DOHH2 (cell line): ENCODE measurements at regions not wholly inside any gene's neighbourhood (a gene's known extent, or its start where the extent isn't known, plus 50 kb on each side); places are given as distances from the start of the nearest gene placed in this dataset.

Source experiments
- H3F3A ChIP-seq: fragments of 200-600 bp; sonication (generic), shearing (Covaris generic); 2 replicates; pipeline ENCODE4 v1.6.0; 2016; ENCODE audit warnings: antibody characterized with exemption, mild to moderate bottlenecking; ENCODE audit not compliant: control insufficient read depth, insufficient read depth
- H3K27ac ChIP-seq: fragments of 200-600 bp; sonication (generic); 2 replicates; pipeline ENCODE4 v1.5.1; 2014; ENCODE audit warnings: low read depth, mild to moderate bottlenecking, low read length, moderate library complexity
- H3K27me3 ChIP-seq: fragments of 200-600 bp; sonication (generic); 2 replicates; pipeline ENCODE4 v1.6.1; 2014; ENCODE audit warnings: mild to moderate bottlenecking, low read length, mixed read lengths; ENCODE audit not compliant: control insufficient read depth
- H3K36me3 ChIP-seq: fragments of 200-600 bp; sonication (generic); 2 replicates; pipeline ENCODE4 v1.6.1; 2014; ENCODE audit warnings: mild to moderate bottlenecking, low read length, moderate library complexity, mixed read lengths; ENCODE audit not compliant: control insufficient read depth
- H3K4me1 ChIP-seq: fragments of 200-600 bp; sonication (generic); 2 replicates; pipeline ENCODE4 v1.6.1; 2014; ENCODE audit warnings: mild to moderate bottlenecking, low read length, mixed read lengths; ENCODE audit not compliant: control insufficient read depth
- H3K4me2 ChIP-seq: fragments of 200-600 bp; sonication (generic); 2 replicates; pipeline ENCODE4 v1.6.0; 2014; ENCODE audit warnings: mild to moderate bottlenecking, low read length, moderate library complexity
- H3K4me3 ChIP-seq: fragments of 200-600 bp; sonication (generic); 2 replicates; pipeline ENCODE4 v1.5.1; 2014; ENCODE audit warnings: mild to moderate bottlenecking, low read length, mixed read lengths
- H3K79me2 ChIP-seq: fragments of 200-600 bp; sonication (generic); 2 replicates; pipeline ENCODE4 v1.6.1; 2014; ENCODE audit warnings: mild to moderate bottlenecking, low read length, mixed read lengths; ENCODE audit not compliant: control insufficient read depth
- H3K9me2 ChIP-seq: fragments of 200-600 bp; sonication (generic); replicated peaks from 2 replicates; pipeline ENCODE4 v1.6.1; 2014; ENCODE audit warnings: mild to moderate bottlenecking, low read length, mixed read lengths; ENCODE audit not compliant: control insufficient read depth
- H3K9me3 ChIP-seq: fragments of 200-600 bp; sonication (generic); 2 replicates; pipeline ENCODE4 v1.6.1; 2014; ENCODE audit warnings: antibody characterized with exemption, low read length, mixed read lengths; ENCODE audit not compliant: control insufficient read depth, insufficient read depth
- H4K20me1 ChIP-seq: fragments of 200-600 bp; sonication (generic); 2 replicates; pipeline ENCODE4 v1.6.0; 2014; ENCODE audit warnings: low read depth, mild to moderate bottlenecking, antibody characterized with exemption, low read length, moderate library complexity; ENCODE audit not compliant: control insufficient read depth, insufficient read depth
- EZH2phosphoT487 ChIP-seq: fragments of 200-600 bp; sonication (generic); IDR thresholded peaks from 2 replicates; pipeline ENCODE4 v1.6.1; 2017; ENCODE audit warnings: borderline replicate concordance, mild to moderate bottlenecking, antibody characterized with exemption, low read length, moderate library complexity, mixed read lengths
- TF ChIP-seq, protein P1 (sequence below): fragments of 200-600 bp; sonication (generic); IDR thresholded peaks from one replicate; pipeline ENCODE4 v1.5.1; 2014; ENCODE audit warnings: antibody characterized with exemption, mild to moderate bottlenecking, low read depth, low read length; ENCODE audit not compliant: poor library complexity, severe bottlenecking

GRCh38 chr13:111022241-111022640 is 92.9 kb upstream of the ARHGEF7 start:
- no peaks in the 10 kb centered on the region for H3K27me3 ChIP-seq
- no peak for TF ChIP-seq EZH2phosphoT487
- no peaks in the 10 kb centered on the region for H3F3A ChIP-seq
- no peaks in the 10 kb centered on the region for H3K79me2 ChIP-seq
- H3K9me3 ChIP-seq: peaks cover 8% of the 10 kb centered on the region; the same call in 1 of the 2 replicates
- H3K4me2 ChIP-seq: no peak overlapping the region
- no peak overlapping the region for H3K4me3 ChIP-seq
- no peaks in the 10 kb centered on the region for H3K9me2 ChIP-seq
- H3K4me1 ChIP-seq: no peaks in the 10 kb centered on the region
- H3K27ac ChIP-seq: no peak overlapping the region
- H3K36me3 ChIP-seq: no peaks in the 10 kb centered on the region
- H4K20me1 ChIP-seq: no peaks in the 10 kb centered on the region

GRCh38 chr13:111021270-111021669 is 93.8 kb upstream of the ARHGEF7 start:
- no peak overlapping the region for H3K27ac ChIP-seq
- H3K36me3 ChIP-seq: no peaks in the 10 kb centered on the region
- no peaks in the 10 kb centered on the region for H3K27me3 ChIP-seq
- H4K20me1 ChIP-seq: no peaks in the 10 kb centered on the region
- no peaks in the 10 kb centered on the region for H3K79me2 ChIP-seq
- no peaks in the 10 kb centered on the region for H3F3A ChIP-seq
- H3K4me1 ChIP-seq: no peaks in the 10 kb centered on the region
- no peak overlapping the region for H3K4me3 ChIP-seq
- H3K9me2 ChIP-seq: no peaks in the 10 kb centered on the region
- H3K4me2 ChIP-seq: no peak overlapping the region
- peaks cover 8% of the 10 kb centered on the region; the same call in 1 of the 2 replicates for H3K9me3 ChIP-seq
- TF ChIP-seq, protein P1, sequence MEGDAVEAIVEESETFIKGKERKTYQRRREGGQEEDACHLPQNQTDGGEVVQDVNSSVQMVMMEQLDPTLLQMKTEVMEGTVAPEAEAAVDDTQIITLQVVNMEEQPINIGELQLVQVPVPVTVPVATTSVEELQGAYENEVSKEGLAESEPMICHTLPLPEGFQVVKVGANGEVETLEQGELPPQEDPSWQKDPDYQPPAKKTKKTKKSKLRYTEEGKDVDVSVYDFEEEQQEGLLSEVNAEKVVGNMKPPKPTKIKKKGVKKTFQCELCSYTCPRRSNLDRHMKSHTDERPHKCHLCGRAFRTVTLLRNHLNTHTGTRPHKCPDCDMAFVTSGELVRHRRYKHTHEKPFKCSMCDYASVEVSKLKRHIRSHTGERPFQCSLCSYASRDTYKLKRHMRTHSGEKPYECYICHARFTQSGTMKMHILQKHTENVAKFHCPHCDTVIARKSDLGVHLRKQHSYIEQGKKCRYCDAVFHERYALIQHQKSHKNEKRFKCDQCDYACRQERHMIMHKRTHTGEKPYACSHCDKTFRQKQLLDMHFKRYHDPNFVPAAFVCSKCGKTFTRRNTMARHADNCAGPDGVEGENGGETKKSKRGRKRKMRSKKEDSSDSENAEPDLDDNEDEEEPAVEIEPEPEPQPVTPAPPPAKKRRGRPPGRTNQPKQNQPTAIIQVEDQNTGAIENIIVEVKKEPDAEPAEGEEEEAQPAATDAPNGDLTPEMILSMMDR: no peak
- no peak for TF ChIP-seq EZH2phosphoT487

- H3K27ac ChIP-seq: no peak overlapping the region
- H3K36me3 ChIP-seq: no peaks in the 10 kb centered on the region
- no peaks in the 10 kb centered on the region for H3F3A ChIP-seq
- TF ChIP-seq, protein P1: no peak
- TF ChIP-seq EZH2phosphoT487: no peak
- H3K79me2 ChIP-seq: no peaks in the 10 kb centered on the region
- no peak overlapping the region for H3K4me3 ChIP-seq
- H4K20me1 ChIP-seq: no peaks in the 10 kb centered on the region
- no peaks in the 10 kb centered on the region for H3K9me2 ChIP-seq
- H3K9me3 ChIP-seq: peaks cover 8% of the 10 kb centered on the region; the same call in 1 of the 2 replicates
- no peaks in the 10 kb centered on the region for H3K4me1 ChIP-seq
- H3K27me3 ChIP-seq: no peaks in the 10 kb centered on the region
- no peak overlapping the region for H3K4me2 ChIP-seq
Observed at GRCh38 chr13:111020546-111020945, 94.6 kb upstream of the ARHGEF7 start.

DNA sequence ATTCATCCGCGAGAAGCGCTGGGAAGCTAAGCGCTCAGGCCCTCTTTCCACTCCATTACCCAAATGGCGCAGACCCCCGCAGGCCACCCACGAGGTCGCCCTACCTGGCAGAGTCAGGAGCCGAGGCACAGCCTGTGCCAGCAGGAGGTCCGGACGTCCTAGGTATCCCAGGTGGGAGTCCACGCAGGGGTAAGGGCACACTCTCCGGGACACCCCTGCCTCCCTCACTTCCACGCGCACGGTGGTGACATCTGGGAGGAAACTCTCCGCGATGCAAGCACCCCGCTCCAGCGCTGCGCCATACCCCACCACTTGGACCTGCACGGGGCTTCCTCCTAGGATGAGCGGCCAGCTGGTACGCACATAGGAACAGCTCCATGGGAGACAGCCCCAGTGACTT is 95.1 kb upstream of the ARHGEF7 start:
- Histone ChIP-seq H3K9me2 (no peaks in the 10 kb centered on the region), H3K27me3 (no peaks in the 10 kb centered on the region), H3K9me3 (peaks cover 8% of the 10 kb centered on the region; the same call in 1 of the 2 replicates), H3K36me3 (no peaks in the 10 kb centered on the region), H3K79me2 (no peaks in the 10 kb centered on the region), H3K4me2 (no peak overlapping the region), H3K27ac (no peak overlapping the region), H4K20me1 (no peaks in the 10 kb centered on the region), H3F3A (no peaks in the 10 kb centered on the region), H3K4me3 (no peak overlapping the region), H3K4me1 (no peaks in the 10 kb centered on the region)
- no peak for TF ChIP-seq EZH2phosphoT487
- TF ChIP-seq, protein P1: no peak
